ENCODE measurements at regions not wholly inside any gene's neighbourhood (a gene's known extent, or its start where the extent isn't known, plus 50 kb on each side); places are given as distances from the start of the nearest gene placed in this dataset.

- TF ChIP-seq REST (IDR thresholded peaks at IDR 0.05; ENCODE audit: insufficient read depth in 1 of 2, low read depth in 2 of 2, low read length in 1 of 2) (no peak), CTCF (IDR thresholded peaks at IDR 0.05) (no peak), SIN3A (IDR thresholded peaks at IDR 0.05; ENCODE audit: borderline replicate concordance, insufficient read depth, low read depth, low read length) (no peak), POLR2AphosphoS5 (IDR thresholded peaks at IDR 0.05; ENCODE audit: low read depth, low read length) (no peak)
Measured at GRCh38 chr9:13644675-13645074, 365.2 kb upstream of the MPDZ start.
